ENCODE measurements at regions not wholly inside any gene's neighbourhood (a gene's known extent, or its start where the extent isn't known, plus 50 kb on each side); places are given as distances from the start of the nearest gene placed in this dataset.

DNA sequence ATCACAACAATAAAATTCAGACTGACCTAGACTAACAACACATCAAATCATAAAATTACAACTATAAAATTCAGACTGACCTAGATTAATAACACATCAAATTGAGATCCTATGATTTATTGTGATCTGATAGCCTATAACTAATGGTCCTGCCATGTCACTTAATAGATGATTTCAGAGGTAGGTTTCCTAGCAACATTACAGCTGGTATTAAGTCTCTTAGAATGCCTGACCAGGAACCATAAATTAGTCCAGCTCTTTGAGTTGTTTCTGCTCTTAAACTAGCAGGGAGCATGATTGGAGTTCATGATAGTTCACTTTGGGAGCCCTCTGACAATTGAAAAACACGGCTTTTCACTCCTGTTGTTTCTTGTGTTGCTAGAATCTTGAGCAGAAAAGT, 318.9 kb downstream of the BMPER start:
- TF ChIP-seq CTCF (conservative IDR thresholded peaks at IDR 0.05; ENCODE audit: low read depth in 2 of 2): no peak
- no peak for TF ChIP-seq EZH2 (IDR thresholded peaks at IDR 0.05; ENCODE audit: low read depth, unreplicated experiment)
- TF ChIP-seq REST (IDR thresholded peaks at IDR 0.05; ENCODE audit: unreplicated experiment): no peak
- no peak for TF ChIP-seq EZH2phosphoT487 (IDR thresholded peaks at IDR 0.05; ENCODE audit: unreplicated experiment)
- no peak for TF ChIP-seq CREB1 (CRISPR knock-in tag; IDR thresholded peaks at IDR 0.05; ENCODE audit: low read depth)
- no peak for TF ChIP-seq POLR2AphosphoS5 (IDR thresholded peaks at IDR 0.05; ENCODE audit: low read depth)
- no peak for TF ChIP-seq JUNB (IDR thresholded peaks at IDR 0.05; ENCODE audit: unreplicated experiment)
- TF ChIP-seq ZNF331 (CRISPR knock-in tag; IDR thresholded peaks at IDR 0.05; ENCODE audit: low read depth): no peak

Measured in GM23338 (cell line).